ENCODE measurements at regions not wholly inside any gene's neighbourhood (a gene's known extent, or its start where the extent isn't known, plus 50 kb on each side); places are given as distances from the start of the nearest gene placed in this dataset.

DNA sequence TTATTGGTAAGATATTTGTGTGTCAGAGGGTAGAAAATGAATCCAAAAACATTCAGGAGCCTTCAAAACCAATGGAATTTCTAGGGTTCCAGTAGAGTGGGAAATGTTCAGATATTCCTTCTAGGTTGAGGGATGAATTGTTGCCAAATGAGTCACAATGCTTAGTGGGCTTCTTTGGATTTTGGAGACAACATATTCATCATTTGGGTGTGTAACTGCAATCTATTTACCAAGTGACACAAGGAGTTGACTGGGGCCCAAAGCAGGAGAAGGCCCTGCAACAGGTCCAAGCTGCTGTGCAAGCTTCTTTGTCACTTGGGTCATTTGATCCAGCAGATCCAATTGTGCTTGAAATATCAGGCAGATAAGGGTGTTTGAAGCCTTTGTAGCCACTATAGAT, 551.5 kb upstream of the PITX2 start:
- Histone ChIP-seq H3K9ac (ENCODE audit: low read length in 5 of 5) (no peak overlapping the region), H3K4me3 (ENCODE audit: low read depth in 1 of 5, low read length in 5 of 5) (no peak overlapping the region), H3K36me3 (ENCODE audit: control insufficient read depth in 5 of 5, insufficient read depth in 5 of 5, low read length in 5 of 5) (no peaks in the 10 kb centered on the region), H3K9me3 (ENCODE audit: control insufficient read depth in 5 of 5, low read length in 5 of 5) (no peaks in the 10 kb centered on the region), H3K27ac (ENCODE audit: low read depth, low read length) (no peak overlapping the region), H3K27me3 (ENCODE audit: control insufficient read depth in 5 of 5, insufficient read depth in 4 of 5, low read length in 5 of 5) (no peaks in the 10 kb centered on the region), H3K4me1 (ENCODE audit: control insufficient read depth in 5 of 5, insufficient read depth in 5 of 5, low read length in 5 of 5) (no peaks in the 10 kb centered on the region)

DNA sequence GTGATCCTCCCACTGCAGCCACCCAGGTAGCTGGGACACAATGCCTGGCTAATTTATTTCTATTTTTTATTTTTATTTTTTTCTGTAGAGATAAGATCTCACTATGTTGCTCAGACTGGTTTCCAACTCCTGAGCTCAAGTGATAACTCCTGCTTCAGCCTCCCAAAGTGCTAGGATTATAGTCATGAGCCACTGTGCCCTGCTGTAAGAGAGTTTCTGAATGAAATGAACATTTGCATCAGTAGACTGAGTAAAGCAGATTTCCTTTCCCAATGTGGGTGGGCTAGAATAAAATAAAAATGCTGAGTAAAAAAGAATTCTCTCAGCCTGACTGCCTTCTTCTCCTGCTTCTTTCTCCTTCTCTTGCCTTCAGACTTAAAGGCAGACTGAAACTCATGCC, 555.4 kb upstream of the PITX2 start:
- Histone ChIP-seq H3K27ac (ENCODE audit: low read depth, low read length) (no peak overlapping the region), H3K9me3 (ENCODE audit: control insufficient read depth in 5 of 5, low read length in 5 of 5) (no peaks in the 10 kb centered on the region), H3K9ac (ENCODE audit: low read length in 5 of 5) (no peak overlapping the region), H3K27me3 (ENCODE audit: control insufficient read depth in 5 of 5, insufficient read depth in 4 of 5, low read length in 5 of 5) (no peaks in the 10 kb centered on the region), H3K36me3 (ENCODE audit: control insufficient read depth in 5 of 5, insufficient read depth in 5 of 5, low read length in 5 of 5) (no peaks in the 10 kb centered on the region), H3K4me3 (ENCODE audit: low read depth in 1 of 5, low read length in 5 of 5) (no peak overlapping the region), H3K4me1 (ENCODE audit: control insufficient read depth in 5 of 5, insufficient read depth in 5 of 5, low read length in 5 of 5) (no peaks in the 10 kb centered on the region)

DNA sequence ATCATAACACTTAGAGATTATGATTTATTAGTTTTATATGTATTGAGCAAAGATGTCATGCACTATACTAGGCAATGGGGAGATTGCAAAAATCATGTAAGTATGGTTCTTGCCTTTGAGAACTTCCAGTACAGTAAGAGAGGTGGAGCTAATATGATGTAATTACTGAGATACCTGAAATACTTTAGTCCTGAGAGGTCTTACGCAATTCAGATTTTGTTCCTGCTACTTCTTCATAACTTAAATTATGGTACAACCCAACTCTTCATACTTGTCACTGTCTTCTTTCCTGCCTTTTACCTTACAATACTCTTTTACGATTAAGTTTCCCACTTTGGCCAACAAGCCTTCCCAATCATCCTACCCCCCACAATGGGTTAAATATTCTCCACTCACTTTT, 564.2 kb upstream of the PITX2 start:
- no peaks in the 10 kb centered on the region for H3K4me1 ChIP-seq (ENCODE audit: control insufficient read depth in 5 of 5, insufficient read depth in 5 of 5, low read length in 5 of 5)
- no peak overlapping the region for H3K4me3 ChIP-seq (ENCODE audit: low read depth in 1 of 5, low read length in 5 of 5)
- H3K9ac ChIP-seq (ENCODE audit: low read length in 5 of 5) = no peak overlapping the region
- no peaks in the 10 kb centered on the region for H3K27me3 ChIP-seq (ENCODE audit: control insufficient read depth in 5 of 5, insufficient read depth in 4 of 5, low read length in 5 of 5)
- H3K36me3 ChIP-seq (ENCODE audit: control insufficient read depth in 5 of 5, insufficient read depth in 5 of 5, low read length in 5 of 5) = no peaks in the 10 kb centered on the region
- H3K9me3 ChIP-seq (ENCODE audit: control insufficient read depth in 5 of 5, low read length in 5 of 5) = no peaks in the 10 kb centered on the region
- H3K27ac ChIP-seq (ENCODE audit: low read depth, low read length) = no peak overlapping the region

DNA sequence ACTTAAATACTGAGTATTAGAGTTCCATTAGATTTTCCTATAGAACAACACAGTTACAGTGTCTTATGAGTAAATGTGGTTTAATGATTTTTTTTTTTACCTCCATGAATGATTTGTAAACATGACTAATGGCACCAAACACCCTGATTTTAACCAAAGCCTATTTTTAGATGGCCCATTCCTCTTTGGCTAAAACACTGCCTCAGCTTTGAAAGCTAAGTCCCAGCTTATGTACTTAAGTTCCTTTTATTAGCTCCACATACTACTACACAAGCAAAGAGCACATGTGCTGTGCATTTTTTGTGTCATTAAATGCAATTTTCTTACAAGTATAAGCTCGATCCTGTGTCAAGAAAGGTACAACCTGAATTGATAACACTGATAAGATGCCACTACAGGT, 575.6 kb upstream of the PITX2 start:
- Histone ChIP-seq H3K9ac (ENCODE audit: low read length in 5 of 5) (no peak overlapping the region), H3K4me3 (ENCODE audit: low read depth in 1 of 5, low read length in 5 of 5) (no peak overlapping the region), H3K4me1 (ENCODE audit: control insufficient read depth in 5 of 5, insufficient read depth in 5 of 5, low read length in 5 of 5) (no peaks in the 10 kb centered on the region), H3K27me3 (ENCODE audit: control insufficient read depth in 5 of 5, insufficient read depth in 4 of 5, low read length in 5 of 5) (no peaks in the 10 kb centered on the region), H3K36me3 (ENCODE audit: control insufficient read depth in 5 of 5, insufficient read depth in 5 of 5, low read length in 5 of 5) (no peaks in the 10 kb centered on the region), H3K27ac (ENCODE audit: low read depth, low read length) (no peak overlapping the region), H3K9me3 (ENCODE audit: control insufficient read depth in 5 of 5, low read length in 5 of 5) (no peaks in the 10 kb centered on the region)

DNA sequence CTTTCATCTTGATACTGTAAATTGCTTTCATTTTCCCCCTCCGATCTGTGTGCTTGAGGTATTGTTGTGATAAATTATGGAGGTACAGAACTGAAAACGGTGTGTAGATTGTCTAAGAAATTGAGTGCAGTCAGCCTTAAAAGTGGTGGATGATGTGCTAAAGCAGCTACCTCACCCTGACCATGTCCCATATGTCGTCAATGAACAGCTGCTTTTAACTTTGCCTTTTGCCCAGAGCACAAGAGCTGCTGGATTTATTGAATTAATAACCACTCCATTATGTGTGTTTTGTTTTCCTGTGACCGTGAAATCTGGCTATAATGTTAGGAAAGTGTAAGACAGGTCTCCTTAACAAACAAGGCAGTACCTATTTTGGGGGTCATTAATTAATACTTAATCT, 581.9 kb upstream of the PITX2 start:
- no peak overlapping the region for H3K27ac ChIP-seq (ENCODE audit: low read depth, low read length)
- no peak overlapping the region for H3K4me3 ChIP-seq (ENCODE audit: low read depth in 1 of 5, low read length in 5 of 5)
- no peaks in the 10 kb centered on the region for H3K27me3 ChIP-seq (ENCODE audit: control insufficient read depth in 5 of 5, insufficient read depth in 4 of 5, low read length in 5 of 5)
- no peaks in the 10 kb centered on the region for H3K36me3 ChIP-seq (ENCODE audit: control insufficient read depth in 5 of 5, insufficient read depth in 5 of 5, low read length in 5 of 5)
- H3K9me3 ChIP-seq (ENCODE audit: control insufficient read depth in 5 of 5, low read length in 5 of 5) = no peaks in the 10 kb centered on the region
- H3K4me1 ChIP-seq (ENCODE audit: control insufficient read depth in 5 of 5, insufficient read depth in 5 of 5, low read length in 5 of 5) = no peaks in the 10 kb centered on the region
- no peak overlapping the region for H3K9ac ChIP-seq (ENCODE audit: low read length in 5 of 5)

DNA sequence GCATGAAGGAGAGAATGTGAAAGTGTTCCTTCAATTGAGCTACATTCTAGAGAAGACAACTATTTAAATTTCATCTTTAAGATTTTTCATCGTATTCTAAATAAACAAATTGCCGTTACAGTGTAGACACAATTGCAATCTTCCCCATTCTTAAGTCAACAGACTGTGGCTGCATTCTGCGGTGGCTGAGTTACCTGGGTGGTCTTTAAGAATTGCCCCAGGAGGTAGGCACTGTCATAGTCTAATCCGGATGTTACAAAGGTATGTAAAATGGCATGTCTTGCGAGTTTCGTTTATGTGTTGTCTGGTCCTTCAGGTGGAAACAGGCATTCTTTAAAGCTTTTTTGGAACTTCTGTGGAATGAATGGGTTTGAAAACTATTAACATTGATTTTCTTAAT, 586.1 kb upstream of the PITX2 start:
- no peaks in the 10 kb centered on the region for H3K9me3 ChIP-seq (ENCODE audit: control insufficient read depth in 5 of 5, low read length in 5 of 5)
- H3K9ac ChIP-seq (ENCODE audit: low read length in 5 of 5) = no peak overlapping the region
- H3K36me3 ChIP-seq (ENCODE audit: control insufficient read depth in 5 of 5, insufficient read depth in 5 of 5, low read length in 5 of 5) = no peaks in the 10 kb centered on the region
- no peaks in the 10 kb centered on the region for H3K27me3 ChIP-seq (ENCODE audit: control insufficient read depth in 5 of 5, insufficient read depth in 4 of 5, low read length in 5 of 5)
- H3K27ac ChIP-seq (ENCODE audit: low read depth, low read length) = no peak overlapping the region
- H3K4me3 ChIP-seq (ENCODE audit: low read depth in 1 of 5, low read length in 5 of 5) = no peak overlapping the region
- no peaks in the 10 kb centered on the region for H3K4me1 ChIP-seq (ENCODE audit: control insufficient read depth in 5 of 5, insufficient read depth in 5 of 5, low read length in 5 of 5)

DNA sequence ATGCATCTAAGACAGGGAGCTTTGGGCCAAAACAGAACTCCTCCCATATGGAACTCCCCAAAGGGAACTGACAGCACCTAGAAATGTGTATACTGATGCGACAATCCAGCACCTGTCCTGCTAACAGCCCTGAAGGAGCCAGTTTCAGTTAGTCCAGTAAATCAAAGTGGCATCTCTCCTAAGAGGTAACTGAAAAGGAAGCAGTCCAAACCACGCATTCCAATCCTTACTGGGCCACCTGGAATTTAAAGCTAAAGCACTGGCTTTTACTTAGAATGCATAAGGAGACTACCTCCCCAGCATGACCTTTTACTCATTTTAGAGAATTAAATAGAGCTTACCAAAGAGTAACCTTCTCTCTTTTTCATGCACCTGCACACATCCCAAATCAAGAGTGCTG, 586.8 kb upstream of the PITX2 start:
- Histone ChIP-seq H3K27ac (ENCODE audit: low read depth, low read length) (no peak overlapping the region), H3K27me3 (ENCODE audit: control insufficient read depth in 5 of 5, insufficient read depth in 4 of 5, low read length in 5 of 5) (no peaks in the 10 kb centered on the region), H3K4me1 (ENCODE audit: control insufficient read depth in 5 of 5, insufficient read depth in 5 of 5, low read length in 5 of 5) (no peaks in the 10 kb centered on the region), H3K9ac (ENCODE audit: low read length in 5 of 5) (no peak overlapping the region), H3K9me3 (ENCODE audit: control insufficient read depth in 5 of 5, low read length in 5 of 5) (no peaks in the 10 kb centered on the region), H3K36me3 (ENCODE audit: control insufficient read depth in 5 of 5, insufficient read depth in 5 of 5, low read length in 5 of 5) (no peaks in the 10 kb centered on the region), H3K4me3 (ENCODE audit: low read depth in 1 of 5, low read length in 5 of 5) (no peak overlapping the region)

DNA sequence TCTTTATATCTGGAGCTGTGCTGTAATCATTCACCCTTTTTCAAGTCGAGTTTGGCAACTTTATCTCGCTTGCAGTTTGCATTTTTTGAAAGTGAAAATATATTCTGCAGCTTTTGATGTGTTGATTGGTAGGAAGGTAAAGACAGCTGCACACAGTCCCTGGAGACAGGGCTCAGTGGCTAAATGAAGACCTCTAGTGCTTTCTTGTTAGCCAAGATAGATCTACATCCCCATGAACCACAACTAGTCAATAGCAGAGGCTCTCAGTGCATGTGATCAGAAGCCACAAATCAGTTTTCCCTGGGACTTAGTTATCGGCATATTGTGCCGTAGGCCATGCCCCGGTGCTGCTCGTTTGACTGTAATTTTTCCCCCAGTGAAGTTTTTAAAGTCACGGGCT, 587.7 kb upstream of the PITX2 start:
- Histone ChIP-seq H3K4me1 (ENCODE audit: control insufficient read depth in 5 of 5, insufficient read depth in 5 of 5, low read length in 5 of 5) (no peaks in the 10 kb centered on the region), H3K27me3 (ENCODE audit: control insufficient read depth in 5 of 5, insufficient read depth in 4 of 5, low read length in 5 of 5) (no peaks in the 10 kb centered on the region), H3K9ac (ENCODE audit: low read length in 5 of 5) (no peak overlapping the region), H3K27ac (ENCODE audit: low read depth, low read length) (no peak overlapping the region), H3K9me3 (ENCODE audit: control insufficient read depth in 5 of 5, low read length in 5 of 5) (no peaks in the 10 kb centered on the region), H3K36me3 (ENCODE audit: control insufficient read depth in 5 of 5, insufficient read depth in 5 of 5, low read length in 5 of 5) (no peaks in the 10 kb centered on the region), H3K4me3 (ENCODE audit: low read depth in 1 of 5, low read length in 5 of 5) (no peak overlapping the region)

DNA sequence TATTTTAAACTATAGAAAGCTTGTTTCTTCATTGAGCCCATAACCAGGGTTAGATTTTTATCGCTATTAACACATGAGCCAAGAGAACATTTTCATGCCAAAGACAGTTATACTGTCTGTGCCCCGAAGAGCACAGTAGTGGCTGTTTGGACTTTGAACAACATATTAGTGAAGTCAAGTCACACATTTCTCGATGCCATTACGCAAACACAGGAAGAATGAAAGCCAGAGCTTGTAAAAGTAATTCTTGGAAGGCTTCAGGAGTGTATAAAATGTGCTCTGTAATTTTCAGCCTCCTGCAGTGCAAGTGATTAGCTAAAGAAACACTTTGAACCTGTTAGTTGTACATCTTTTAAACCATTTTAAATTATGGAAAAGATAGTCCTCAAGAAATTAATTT, 590.7 kb upstream of the PITX2 start:
- H3K9me3 ChIP-seq (ENCODE audit: control insufficient read depth in 5 of 5, low read length in 5 of 5) = no peaks in the 10 kb centered on the region
- H3K9ac ChIP-seq (ENCODE audit: low read length in 5 of 5) = no peak overlapping the region
- no peaks in the 10 kb centered on the region for H3K36me3 ChIP-seq (ENCODE audit: control insufficient read depth in 5 of 5, insufficient read depth in 5 of 5, low read length in 5 of 5)
- H3K4me3 ChIP-seq (ENCODE audit: low read depth in 1 of 5, low read length in 5 of 5) = no peak overlapping the region
- H3K4me1 ChIP-seq (ENCODE audit: control insufficient read depth in 5 of 5, insufficient read depth in 5 of 5, low read length in 5 of 5) = no peaks in the 10 kb centered on the region
- no peak overlapping the region for H3K27ac ChIP-seq (ENCODE audit: low read depth, low read length)
- no peaks in the 10 kb centered on the region for H3K27me3 ChIP-seq (ENCODE audit: control insufficient read depth in 5 of 5, insufficient read depth in 4 of 5, low read length in 5 of 5)

DNA sequence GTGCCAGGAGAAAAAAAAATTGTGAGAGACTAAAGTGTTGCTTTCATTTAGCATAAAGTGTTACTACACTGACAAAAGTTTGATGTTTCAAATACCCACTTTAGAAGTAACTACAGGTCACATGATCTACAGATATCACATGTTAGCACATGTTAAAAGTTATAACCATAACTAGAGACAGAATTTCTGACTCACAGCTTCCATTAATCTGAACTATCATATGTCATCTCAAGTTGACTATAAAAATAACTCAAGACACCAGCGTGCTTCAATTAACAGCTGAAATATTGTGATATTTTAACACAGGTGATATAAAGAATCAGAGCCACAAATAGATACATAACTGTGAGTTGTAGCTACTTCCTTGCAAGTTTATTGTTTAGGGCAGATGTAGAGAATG, 591.5 kb upstream of the PITX2 start:
- H3K36me3 ChIP-seq (ENCODE audit: control insufficient read depth in 5 of 5, insufficient read depth in 5 of 5, low read length in 5 of 5) = no peaks in the 10 kb centered on the region
- H3K4me1 ChIP-seq (ENCODE audit: control insufficient read depth in 5 of 5, insufficient read depth in 5 of 5, low read length in 5 of 5) = no peaks in the 10 kb centered on the region
- no peaks in the 10 kb centered on the region for H3K27me3 ChIP-seq (ENCODE audit: control insufficient read depth in 5 of 5, insufficient read depth in 4 of 5, low read length in 5 of 5)
- no peak overlapping the region for H3K9ac ChIP-seq (ENCODE audit: low read length in 5 of 5)
- H3K4me3 ChIP-seq (ENCODE audit: low read depth in 1 of 5, low read length in 5 of 5) = no peak overlapping the region
- H3K9me3 ChIP-seq (ENCODE audit: control insufficient read depth in 5 of 5, low read length in 5 of 5) = no peaks in the 10 kb centered on the region
- no peak overlapping the region for H3K27ac ChIP-seq (ENCODE audit: low read depth, low read length)

DNA sequence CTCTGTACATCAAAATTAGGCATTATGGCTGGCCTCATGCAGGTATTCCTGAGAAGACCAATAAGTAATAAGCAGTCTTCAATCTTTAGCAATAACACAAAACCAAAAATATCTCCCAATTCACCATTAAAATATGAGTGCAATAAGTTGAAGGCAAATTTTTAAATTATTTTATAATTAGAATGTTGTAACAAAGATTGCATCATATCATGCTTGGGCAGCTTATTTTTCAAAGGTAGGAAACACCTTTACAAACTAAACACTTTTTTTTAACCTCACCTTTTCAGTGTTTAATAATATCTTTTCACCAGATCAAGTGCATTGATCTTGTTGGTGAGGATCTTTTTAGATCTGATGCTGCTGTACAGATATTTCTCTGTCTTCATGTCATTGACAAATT, 592.9 kb upstream of the PITX2 start:
- no peaks in the 10 kb centered on the region for H3K27me3 ChIP-seq (ENCODE audit: control insufficient read depth in 5 of 5, insufficient read depth in 4 of 5, low read length in 5 of 5)
- no peak overlapping the region for H3K27ac ChIP-seq (ENCODE audit: low read depth, low read length)
- H3K36me3 ChIP-seq (ENCODE audit: control insufficient read depth in 5 of 5, insufficient read depth in 5 of 5, low read length in 5 of 5) = no peaks in the 10 kb centered on the region
- H3K9ac ChIP-seq (ENCODE audit: low read length in 5 of 5) = no peak overlapping the region
- no peaks in the 10 kb centered on the region for H3K4me1 ChIP-seq (ENCODE audit: control insufficient read depth in 5 of 5, insufficient read depth in 5 of 5, low read length in 5 of 5)
- H3K9me3 ChIP-seq (ENCODE audit: control insufficient read depth in 5 of 5, low read length in 5 of 5) = no peaks in the 10 kb centered on the region
- H3K4me3 ChIP-seq (ENCODE audit: low read depth in 1 of 5, low read length in 5 of 5) = no peak overlapping the region

All from subcutaneous abdominal adipose tissue (tissue), 5 donors.